Pancreas (tissue), 10 donors: ENCODE measurements at regions not wholly inside any gene's neighbourhood (a gene's known extent, or its start where the extent isn't known, plus 50 kb on each side); places are given as distances from the start of the nearest gene placed in this dataset.

Experiments used
- ATAC-seq, 4 donors: fragments of 200-7000 bp; cut with Tn5 transposase; one replicate each; pipeline versions ENCODE4 v1.8.0 to v1.9.1; 2020; ENCODE audit warnings: mild to moderate bottlenecking in 4 of 4, moderate library complexity in 4 of 4
- DNase-seq, 6 donors: peaks; one replicate each; pipeline ENCODE4 v3.0.0-alpha.2; 2020
- FAIRE-seq: peaks from 2 replicates; lab custom pipeline; 2012; peaks lifted over from hg19 to GRCh38; lab: Jason Lieb, UNC
- H3K27ac ChIP-seq, 4 donors: fragments of 200-600 bp; sonication (generic); 1 replicate in 3 of 4; 2 replicates in 1 of 4; pipeline versions ENCODE4 v1.5.0 to v1.8.0; 2020
- H3K27me3 ChIP-seq, 4 donors: fragments of 200-600 bp; one replicate each; pipeline ENCODE4 v1.8.0; 2021
- H3K36me3 ChIP-seq, 3 donors: fragments of 200-600 bp; sonication (generic) in 1 of 3; one replicate each; pipeline versions ENCODE4 v1.5.0 to v1.8.0; 2020 to 2021
- H3K4me1 ChIP-seq, 3 donors: fragments of 200-600 bp; one replicate each; pipeline ENCODE4 v1.8.0; 2021
- H3K4me3 ChIP-seq, 4 donors: fragments of 200-600 bp; sonication (generic) in 2 of 4; one replicate each; pipeline versions ENCODE4 v1.5.0 to v1.8.0; 2020 to 2021
- H3K9me3 ChIP-seq, 4 donors: fragments of 200-600 bp; one replicate each; pipeline ENCODE4 v1.8.0; 2021
- WGBS, 2 donors: extraction: QIAGEN DNeasy Blood & Tissue Kit; methylation state at CpG; one replicate each; pipeline ENCODE4 v1.1.7; 2013; 5-methylcytosine and 5-hydroxymethylcytosine counted together
- intact Hi-C, 3 donors: fragments of 100-400 bp; cut with DNase I; formaldehyde crosslinking; loops; one replicate each; pipeline versions ENCODE4 v1.11.1 to v1.14.2; 2022
- TF ChIP-seq, protein P1 (sequence below), 4 donors: fragments of 200-600 bp; sonication (generic) in 3 of 4; IDR thresholded peaks; one replicate each; pipeline versions ENCODE4 v1.5.0 to v1.8.0; 2021; ENCODE audit warnings: antibody characterized with exemption in 4 of 4
- donor health status: healthy with polysubstance abuse.
- donor health status: DM: no; HTN: no; CAD: no; lungs with moderate emphysema.
- donor health status: DM: no; HTN: no; CAD: no.
- donor health status: control.
- donor health status: control.
- donor health status: Bipolar disorder and iron deficiency.
- donor health status: DM: yes; HTN: yes; CAD: no.
- donor health status: DM: no; HTN: no; CAD: no.
- donor health status: DM: no; HTN: no; CAD: no.
- donor health status: DM: yes; HTN: yes; CAD: no.

- WGBS, 2 donors, result 40 to 41% methylated on average over 3 of the region's 3 CpGs
- no peak for DNase-seq
Measured at GRCh38 chr3:25027650-25028049, 400.4 kb upstream of the RARB start.

DNA sequence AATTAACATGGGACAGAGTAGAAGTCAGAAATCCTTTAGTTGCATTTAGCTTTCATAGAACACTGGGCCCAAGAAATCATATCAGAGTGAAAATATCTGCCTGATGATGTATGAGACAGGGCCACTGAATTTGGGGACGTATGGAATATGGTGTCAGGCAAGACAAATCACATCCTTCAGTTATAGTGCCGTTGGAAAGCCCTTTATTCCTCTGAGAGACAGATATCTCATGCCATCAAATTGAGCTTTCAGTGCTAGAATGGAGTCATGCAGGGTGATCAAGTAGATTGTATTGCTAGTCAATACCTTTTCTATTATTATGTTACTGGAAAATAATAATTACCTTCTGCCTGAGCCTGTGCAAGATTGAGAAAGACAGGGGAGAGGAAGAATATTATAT, 398.2 kb upstream of the RARB start:
- TF ChIP-seq, protein P1, sequence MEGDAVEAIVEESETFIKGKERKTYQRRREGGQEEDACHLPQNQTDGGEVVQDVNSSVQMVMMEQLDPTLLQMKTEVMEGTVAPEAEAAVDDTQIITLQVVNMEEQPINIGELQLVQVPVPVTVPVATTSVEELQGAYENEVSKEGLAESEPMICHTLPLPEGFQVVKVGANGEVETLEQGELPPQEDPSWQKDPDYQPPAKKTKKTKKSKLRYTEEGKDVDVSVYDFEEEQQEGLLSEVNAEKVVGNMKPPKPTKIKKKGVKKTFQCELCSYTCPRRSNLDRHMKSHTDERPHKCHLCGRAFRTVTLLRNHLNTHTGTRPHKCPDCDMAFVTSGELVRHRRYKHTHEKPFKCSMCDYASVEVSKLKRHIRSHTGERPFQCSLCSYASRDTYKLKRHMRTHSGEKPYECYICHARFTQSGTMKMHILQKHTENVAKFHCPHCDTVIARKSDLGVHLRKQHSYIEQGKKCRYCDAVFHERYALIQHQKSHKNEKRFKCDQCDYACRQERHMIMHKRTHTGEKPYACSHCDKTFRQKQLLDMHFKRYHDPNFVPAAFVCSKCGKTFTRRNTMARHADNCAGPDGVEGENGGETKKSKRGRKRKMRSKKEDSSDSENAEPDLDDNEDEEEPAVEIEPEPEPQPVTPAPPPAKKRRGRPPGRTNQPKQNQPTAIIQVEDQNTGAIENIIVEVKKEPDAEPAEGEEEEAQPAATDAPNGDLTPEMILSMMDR (IDR thresholded peaks at IDR 0.05), result no peak
- FAIRE-seq (no peak), DNase-seq (no peak), ATAC-seq (no peak)
- intact Hi-C loops, result no loop called here
- no peak overlapping the region for H3K27ac ChIP-seq
- no peak overlapping the region for H3K4me3 ChIP-seq
- 34 to 46% methylated on average over 2 of the region's 2 CpGs for WGBS, 2 donors
- no peaks in the 10 kb centered on the region for H3K9me3 ChIP-seq
- H3K27me3 ChIP-seq, result peaks cover 0 to 3% (median 0%) of the 10 kb centered on the region in 4 donors
- no peaks in the 10 kb centered on the region for H3K4me1 ChIP-seq
- H3K36me3 ChIP-seq, result no peaks in the 10 kb centered on the region

More at GRCh38 chr3:25027650-25028049, 400.4 kb upstream of the RARB start:
- Histone ChIP-seq H3K4me1 (no peaks in the 10 kb centered on the region), H3K36me3 (no peaks in the 10 kb centered on the region), H3K27ac (no peak overlapping the region), H3K4me3 (no peak overlapping the region), H3K9me3 (no peaks in the 10 kb centered on the region), H3K27me3 (peaks cover 0 to under 1% (median 0%) of the 10 kb centered on the region in 4 donors)
- no peak for ATAC-seq
- FAIRE-seq, result no peak
- intact Hi-C loops, result no loop called here
- TF ChIP-seq, protein P1 (IDR thresholded peaks at IDR 0.05), result no peak

GRCh38 chr3:25032344-25032743, 395.7 kb upstream of the RARB start:
- peaks cover 0 to 3% (median 0%) of the 10 kb centered on the region in 4 donors for H3K27me3 ChIP-seq
- intact Hi-C loops, result no loop called here
- ATAC-seq (no peak), FAIRE-seq (no peak), DNase-seq (no peak)
- peaks cover 0 to 3% (median 0%) of the 10 kb centered on the region in 3 donors for H3K4me1 ChIP-seq
- no peaks in the 10 kb centered on the region for H3K36me3 ChIP-seq
- no peak overlapping the region for H3K27ac ChIP-seq
- 48 to 58% methylated on average over 1 of the region's 1 CpG for WGBS, 2 donors
- H3K9me3 ChIP-seq, result no peaks in the 10 kb centered on the region
- TF ChIP-seq, protein P1 (IDR thresholded peaks at IDR 0.05), result no peak
- H3K4me3 ChIP-seq, result no peak overlapping the region

- no peak overlapping the region for H3K27ac ChIP-seq
- H3K9me3 ChIP-seq, result no peaks in the 10 kb centered on the region
- peaks cover 0 to 3% (median 0%) of the 10 kb centered on the region in 4 donors for H3K27me3 ChIP-seq
- intact Hi-C loops, result no loop called here
- WGBS, 2 donors, result 67 to 73% methylated on average over 6 of the region's 6 CpGs
- H3K4me3 ChIP-seq, result no peak overlapping the region
- H3K4me1 ChIP-seq, result peaks cover 0 to 3% (median 0%) of the 10 kb centered on the region in 3 donors
- DNase-seq (peak in 4 of 6 donors; percentile 39 to 52 (median 44)), FAIRE-seq (no peak), ATAC-seq (peak in 3 of 4 donors; percentile 75 to 84 (median 77))
- TF ChIP-seq, protein P1 (IDR thresholded peaks at IDR 0.05), result peak; percentile 14 to 50 (median 37)
- H3K36me3 ChIP-seq, result no peaks in the 10 kb centered on the region
Measured at GRCh38 chr3:25033407-25034029, 394.5 kb upstream of the RARB start.

- no peak overlapping the region for H3K27ac ChIP-seq
- H3K4me3 ChIP-seq, result no peak overlapping the region
- intact Hi-C loops, result no loop called here
- DNase-seq (no peak), FAIRE-seq (no peak), ATAC-seq (no peak)
- H3K27me3 ChIP-seq, result peaks cover 0 to 3% (median 0%) of the 10 kb centered on the region in 4 donors
- no peaks in the 10 kb centered on the region for H3K9me3 ChIP-seq
- no peaks in the 10 kb centered on the region for H3K36me3 ChIP-seq
- H3K4me1 ChIP-seq, result peaks cover 0 to 3% (median 0%) of the 10 kb centered on the region in 3 donors
- TF ChIP-seq, protein P1 (IDR thresholded peaks at IDR 0.05), result no peak
- 61 to 81% methylated on average over 1 of the region's 1 CpG for WGBS, 2 donors
Measured at GRCh38 chr3:25035526-25035925, 392.5 kb upstream of the RARB start.
